H1 (cell line): ENCODE measurements at regions not wholly inside any gene's neighbourhood (a gene's known extent, or its start where the extent isn't known, plus 50 kb on each side); places are given as distances from the start of the nearest gene placed in this dataset.

Experiments used
- CTCF ChIA-PET: fragments of 300-600 bp; sonication (Branson Sonifier 250); formaldehyde crosslinking; loops from one replicate; lab custom pipeline; 2021; ENCODE audit not compliant: partially characterized antibody; lab: Charles Lee
- POLR2A ChIA-PET: fragments of 300-600 bp; sonication (Branson Sonifier 250); formaldehyde crosslinking; loops from one replicate; lab custom pipeline; 2021; ENCODE audit warnings: inconsistent platforms; ENCODE audit not compliant: partially characterized antibody; lab: Charles Lee
- DNase-seq, 2 experiments: peaks; one replicate each; pipeline versions ENCODE4 v3.0.0 to v3.0.0-alpha.2; 2010 to 2022; ENCODE audit warnings: low spot score in 2 of 2, low read depth in 1 of 2, mixed read lengths in 1 of 2
- FAIRE-seq: peaks from 2 replicates; lab custom pipeline; 2011; peaks lifted over from hg19 to GRCh38; lab: Jason Lieb, UNC
- H2AFZ ChIP-seq: 2 replicates; pipeline ENCODE4 v1.8.1; 2012; ENCODE audit warnings: low read length, inconsistent platforms
- H2AK5ac ChIP-seq: 2 replicates; pipeline ENCODE4 v1.6.1; 2013; ENCODE audit warnings: low read depth, low read length
- H2BK120ac ChIP-seq: replicated peaks from 2 replicates; pipeline ENCODE3; 2013; ENCODE audit warnings: low read depth, low read length, inconsistent platforms
- H2BK12ac ChIP-seq: 2 replicates; pipeline ENCODE4 v1.6.1; 2013; ENCODE audit warnings: low read depth, low read length
- H2BK15ac ChIP-seq: 2 replicates; pipeline ENCODE4 v1.6.1; 2013; ENCODE audit warnings: low read length
- H2BK20ac ChIP-seq: 2 replicates; pipeline ENCODE4 v1.6.1; 2013; ENCODE audit warnings: low read length
- H2BK5ac ChIP-seq: 2 replicates; pipeline ENCODE4 v1.6.1; 2013; ENCODE audit warnings: low read depth, low read length
- H3K14ac ChIP-seq: 2 replicates; pipeline ENCODE4 v1.6.1; 2013; ENCODE audit warnings: inconsistent platforms; ENCODE audit not compliant: insufficient read length
- H3K18ac ChIP-seq: 2 replicates; pipeline ENCODE4 v1.6.1; 2013; ENCODE audit warnings: low read length; ENCODE audit errors: extremely low read depth
- H3K23ac ChIP-seq: 2 replicates; pipeline ENCODE4 v1.6.1; 2013; ENCODE audit warnings: inconsistent platforms; ENCODE audit not compliant: insufficient read length
- H3K23me2 ChIP-seq: 2 replicates; pipeline ENCODE4 v1.6.1; 2013; ENCODE audit warnings: low read depth, low read length
- H3K27ac ChIP-seq: 2 replicates; pipeline ENCODE4 v1.6.1; 2011; ENCODE audit warnings: low read depth, low read length, inconsistent platforms
- H3K27me3 ChIP-seq, 4 experiments: replicated peaks in 1 of 4; 1 replicate in 1 of 4; 2 replicates in 3 of 4; pipeline versions ENCODE4 v1.6.1 to v1.8.1; 2011 to 2013; ENCODE audit warnings: low read length in 3 of 4, mild to moderate bottlenecking in 3 of 4, inconsistent platforms in 2 of 4, mixed read lengths in 2 of 4, moderate library complexity in 1 of 4; ENCODE audit not compliant: control insufficient read depth in 3 of 4, insufficient read depth in 3 of 4; ENCODE audit errors: extremely low read depth in 1 of 4
- H3K36me3 ChIP-seq, 4 experiments: 2 replicates each; pipeline versions ENCODE4 v1.6.1 to v1.8.1; 2011 to 2013; ENCODE audit warnings: mild to moderate bottlenecking in 4 of 4, low read length in 3 of 4, moderate library complexity in 2 of 4, control low read depth in 1 of 4, inconsistent platforms in 1 of 4; ENCODE audit not compliant: insufficient read depth in 4 of 4, control insufficient read depth in 2 of 4
- H3K4ac ChIP-seq: replicated peaks from 2 replicates; pipeline ENCODE3; 2013; ENCODE audit warnings: low read length, low read depth, mixed read lengths, inconsistent platforms; ENCODE audit not compliant: insufficient read length
- H3K4me1 ChIP-seq, 4 experiments: replicated peaks in 1 of 4; 1 replicate in 1 of 4; 2 replicates in 3 of 4; pipeline versions ENCODE4 v1.6.1 to v1.8.1; 2011 to 2013; ENCODE audit warnings: low read length in 3 of 4, inconsistent platforms in 2 of 4, mixed read lengths in 1 of 4; ENCODE audit not compliant: insufficient read depth in 4 of 4, control insufficient read depth in 3 of 4
- H3K4me2 ChIP-seq, 2 experiments: 2 replicates each; pipeline versions ENCODE4 v1.6.1 to v1.8.1; 2011 to 2013; ENCODE audit warnings: low read depth in 2 of 2, low read length in 2 of 2, control low read depth in 1 of 2, inconsistent platforms in 1 of 2, mild to moderate bottlenecking in 1 of 2; ENCODE audit not compliant: insufficient read depth in 1 of 2
- H3K4me3 ChIP-seq, 4 experiments: fragments of 200-600, 300-600 bp in 1 of 4; sonication (generic), shearing (Covaris generic), sonication (Bioruptor Twin) in 1 of 4; 2 replicates each; pipeline versions ENCODE4 v1.5.1 to v1.8.1; 2011 to 2016; ENCODE audit warnings: low read length in 4 of 4, low read depth in 3 of 4, control low read depth in 2 of 4, inconsistent platforms in 2 of 4, mild to moderate bottlenecking in 2 of 4, mixed read lengths in 1 of 4, moderate library complexity in 1 of 4; ENCODE audit not compliant: insufficient read depth in 2 of 4; ENCODE audit errors: extremely low read depth in 1 of 4
- H3K56ac ChIP-seq: replicated peaks from 2 replicates; pipeline ENCODE3; 2013; ENCODE audit warnings: low read depth, mild to moderate bottlenecking, mixed read lengths, low read length, inconsistent platforms; ENCODE audit not compliant: insufficient read length
- H3K79me1 ChIP-seq: 2 replicates; pipeline ENCODE4 v1.6.1; 2013; ENCODE audit warnings: low read depth, low read length, control low read depth
- H3K79me2 ChIP-seq, 2 experiments: 2 replicates each; pipeline versions ENCODE4 v1.6.1 to v1.8.1; 2012 to 2013; ENCODE audit warnings: low read length in 2 of 2, mild to moderate bottlenecking in 2 of 2, inconsistent platforms in 1 of 2; ENCODE audit not compliant: insufficient read depth in 2 of 2, control insufficient read depth in 1 of 2
- H3K9ac ChIP-seq, 4 experiments: replicated peaks in 1 of 4; 1 replicate in 1 of 4; 2 replicates in 3 of 4; pipeline versions ENCODE4 v1.6.1 to v1.8.1; 2011 to 2013; ENCODE audit warnings: low read depth in 3 of 4, low read length in 3 of 4, control low read depth in 2 of 4, mild to moderate bottlenecking in 2 of 4, moderate library complexity in 2 of 4, inconsistent platforms in 1 of 4; ENCODE audit errors: extremely low read depth in 1 of 4
- H3K9me3 ChIP-seq, 2 experiments: 2 replicates each; pipeline versions ENCODE4 v1.6.1 to v1.8.1; 2012 to 2013; ENCODE audit warnings: mild to moderate bottlenecking in 2 of 2, moderate library complexity in 2 of 2, control low read depth in 1 of 2, inconsistent platforms in 1 of 2, low read depth in 1 of 2, low read length in 1 of 2, mixed read lengths in 1 of 2; ENCODE audit not compliant: insufficient read depth in 2 of 2
- H4K20me1 ChIP-seq, 2 experiments: replicated peaks in 1 of 2; 2 replicates each; pipeline versions ENCODE3 to v1.8.1; 2011 to 2013; ENCODE audit warnings: inconsistent platforms in 2 of 2, low read length in 2 of 2, mild to moderate bottlenecking in 1 of 2; ENCODE audit not compliant: insufficient read depth in 2 of 2, control insufficient read depth in 1 of 2
- H4K5ac ChIP-seq: 2 replicates; pipeline ENCODE4 v1.6.1; 2013; ENCODE audit warnings: low read length, low read depth, mixed read lengths, inconsistent platforms; ENCODE audit not compliant: insufficient read length
- H4K8ac ChIP-seq: 2 replicates; pipeline ENCODE4 v1.8.0; 2013; ENCODE audit warnings: mild to moderate bottlenecking, moderate library complexity, low read length, inconsistent platforms; ENCODE audit not compliant: insufficient read depth; ENCODE audit errors: extremely low read depth
- H4K91ac ChIP-seq: replicated peaks from 2 replicates; pipeline ENCODE3; 2013; ENCODE audit warnings: low read length, mixed read lengths, inconsistent platforms; ENCODE audit not compliant: insufficient read length
- BRCA1 ChIP-seq: IDR thresholded peaks from 2 replicates; pipeline ENCODE4 v1.6.1; 2012; ENCODE audit warnings: low read depth, low read length, improper control_type of control experiment
- WGBS, 2 experiments: shearing (Covaris generic) in 1 of 2; methylation state at CpG; one replicate each; pipeline versions ENCODE4 v1.1.6 to v1.1.7; 2013 to 2015; ENCODE audit warnings: low lambda C conversion rate in 2 of 2, mixed read lengths in 2 of 2, inconsistent platforms in 1 of 2, low coverage in 1 of 2, missing lambda C conversion rate in 1 of 2; ENCODE audit not compliant: insufficient replicate concordance in 2 of 2, insufficient coverage in 1 of 2, insufficient read length in 1 of 2; ENCODE audit errors: extremely low coverage in 1 of 2, missing lambda C conversion rate in 1 of 2; 5-methylcytosine and 5-hydroxymethylcytosine counted together

DNA sequence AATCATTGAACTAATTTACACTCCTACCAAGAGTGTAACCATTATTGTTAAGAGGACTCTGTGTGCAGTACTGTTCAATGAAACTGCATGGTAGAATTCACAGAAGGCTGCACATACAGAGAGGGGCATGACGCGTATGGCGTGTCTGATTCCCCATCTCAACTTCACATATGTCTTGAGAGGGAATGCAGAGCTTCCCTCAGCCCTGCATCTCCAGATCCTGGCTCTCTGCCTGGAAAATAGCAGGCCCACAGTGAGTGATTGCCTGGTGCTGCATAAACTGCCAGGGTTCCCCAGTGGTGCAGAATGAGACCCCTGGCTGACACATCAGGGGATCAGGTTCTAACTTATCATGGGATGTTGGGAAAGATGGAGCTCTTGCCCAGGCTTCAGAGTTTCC lies 260.2 kb upstream of the ISX start:
- H4K8ac ChIP-seq, result no peak overlapping the region
- no peak overlapping the region for H4K5ac ChIP-seq
- no peaks in the 10 kb centered on the region for H3K23me2 ChIP-seq
- no peak overlapping the region for H2BK20ac ChIP-seq
- H2BK15ac ChIP-seq, result no peak overlapping the region
- no peak overlapping the region for H3K56ac ChIP-seq
- no peak overlapping the region for H3K18ac ChIP-seq
- H3K79me2 ChIP-seq, result no peaks in the 10 kb centered on the region
- DNase-seq, result no peak
- H4K91ac ChIP-seq, result no peak overlapping the region
- CTCF ChIA-PET, result interaction anchor here (1.0 to 1.8 kb wide), 4 partner anchors 10 to 218 kb away, joined by 3 to 9 read pairs (median 4); no protein-coding TSS in a partner anchor
- H2BK12ac ChIP-seq, result no peak overlapping the region
- H3K36me3 ChIP-seq, result no peaks in the 10 kb centered on the region
- no peak overlapping the region for H2BK120ac ChIP-seq
- no peak overlapping the region for H3K27ac ChIP-seq
- H2AK5ac ChIP-seq, result no peak overlapping the region
- H3K4me2 ChIP-seq, result no peak overlapping the region
- 90% methylated on average over 3 of the region's 3 CpGs; no CpG with 5 or more reads in 1 of the 2 experiments for WGBS, 2 experiments
- no peak overlapping the region for H3K14ac ChIP-seq
- H2AFZ ChIP-seq, result no peak overlapping the region
- no peak overlapping the region for H3K9ac ChIP-seq
- no peaks in the 10 kb centered on the region for H3K9me3 ChIP-seq
- H3K79me1 ChIP-seq, result no peaks in the 10 kb centered on the region
- TF ChIP-seq BRCA1, result no peak
- H3K4me1 ChIP-seq, result no peaks in the 10 kb centered on the region; a peak in 2 of 7 replicates
- POLR2A ChIA-PET, result no interaction called here
- H3K4me3 ChIP-seq, result no peak overlapping the region
- no peaks in the 10 kb centered on the region for H3K27me3 ChIP-seq
- H4K20me1 ChIP-seq, result no peaks in the 10 kb centered on the region
- no peak overlapping the region for H2BK5ac ChIP-seq
- H3K23ac ChIP-seq, result no peak overlapping the region
- FAIRE-seq, result no peak
- H3K4ac ChIP-seq, result no peak overlapping the region
